Neural cell (in vitro differentiated cells): ENCODE measurements at regions not wholly inside any gene's neighbourhood (a gene's known extent, or its start where the extent isn't known, plus 50 kb on each side); places are given as distances from the start of the nearest gene placed in this dataset.

Experiments used
- H2AFZ ChIP-seq: fragments of 200-600, 300-800 bp; sonication (generic), shearing (Covaris generic); 2 replicates; pipeline ENCODE4 v1.6.0; 2014; ENCODE audit warnings: low read depth, mild to moderate bottlenecking, antibody characterized with exemption, low read length, moderate library complexity
- H3F3A ChIP-seq: fragments of 200-600 bp; shearing (Covaris generic); 2 replicates; pipeline ENCODE4 v1.6.1; 2016; ENCODE audit warnings: mild to moderate bottlenecking, moderate library complexity, mixed read lengths, antibody characterized with exemption, low read length; ENCODE audit not compliant: insufficient read depth, poor library complexity, severe bottlenecking
- H3K27ac ChIP-seq: fragments of 200-600, 300-800 bp; sonication (generic), shearing (Covaris generic); 2 replicates; pipeline ENCODE4 v1.5.1; 2014; ENCODE audit warnings: mild to moderate bottlenecking, low read length, moderate library complexity
- H3K27me3 ChIP-seq: fragments of 300-800, 200-600 bp; sonication (generic), shearing (Covaris generic); 2 replicates; pipeline ENCODE4 v1.6.0; 2014; ENCODE audit warnings: mild to moderate bottlenecking, low read depth, low read length, moderate library complexity; ENCODE audit not compliant: insufficient read depth
- H3K36me3 ChIP-seq: fragments of 300-800, 200-600 bp; sonication (generic), shearing (Covaris generic); 2 replicates; pipeline ENCODE4 v1.5.1; 2014; ENCODE audit warnings: mild to moderate bottlenecking, antibody characterized with exemption, low read length, moderate library complexity; ENCODE audit not compliant: insufficient read depth
- H3K4me2 ChIP-seq: fragments of 300-800, 200-600 bp; sonication (generic), shearing (Covaris generic); 2 replicates; pipeline ENCODE4 v1.6.0; 2014; ENCODE audit warnings: mild to moderate bottlenecking, low read length
- H3K4me3 ChIP-seq: fragments of 300-800, 200-600 bp; sonication (generic), shearing (Covaris generic); 2 replicates; pipeline ENCODE4 v1.5.1; 2014; ENCODE audit warnings: mild to moderate bottlenecking, low read length, moderate library complexity
- H3K79me2 ChIP-seq: fragments of 200-600 bp; shearing (Covaris generic); replicated peaks from 2 replicates; pipeline ENCODE4 v1.6.0; 2014; ENCODE audit warnings: mild to moderate bottlenecking, low read length, moderate library complexity; ENCODE audit not compliant: insufficient read depth
- H3K9ac ChIP-seq: fragments of 300-800, 200-600 bp; sonication (generic), shearing (Covaris generic); 2 replicates; pipeline ENCODE4 v1.6.1; 2016; ENCODE audit warnings: mild to moderate bottlenecking, low read length, mixed read lengths
- H3K9me2 ChIP-seq: fragments of 200-600 bp; shearing (Covaris generic); 2 replicates; pipeline ENCODE4 v1.6.1; 2016; ENCODE audit warnings: mild to moderate bottlenecking, low read length, mixed read lengths; ENCODE audit not compliant: insufficient read depth
- H3K9me3 ChIP-seq: fragments of 200-600, 300-800 bp; sonication (generic), shearing (Covaris generic); 2 replicates; pipeline ENCODE4 v1.6.1; 2016; ENCODE audit warnings: mild to moderate bottlenecking, mixed run types, low read length, moderate library complexity, mixed read lengths
- H4K20me1 ChIP-seq: fragments of 200-600 bp; shearing (Covaris generic); 2 replicates; pipeline ENCODE4 v1.6.1; 2016; ENCODE audit warnings: mild to moderate bottlenecking, mixed run types; ENCODE audit not compliant: insufficient read depth
- EP300 ChIP-seq: fragments of 450-650 bp; conservative IDR thresholded peaks from 2 replicates; pipeline ENCODE4 v1.6.1; 2014; ENCODE audit warnings: antibody characterized with exemption, mild to moderate bottlenecking, moderate library complexity; ENCODE audit not compliant: poor library complexity, severe bottlenecking
- EZH2 ChIP-seq: fragments of 200-600, 300-800 bp; shearing (Covaris generic), sonication (generic); IDR thresholded peaks from 2 replicates; pipeline ENCODE4 v1.6.1; 2014; ENCODE audit warnings: antibody characterized with exemption, low read length, borderline replicate concordance, mild to moderate bottlenecking; ENCODE audit not compliant: insufficient read depth, poor library complexity, severe bottlenecking
- MXI1 ChIP-seq: fragments of 450-650 bp; conservative IDR thresholded peaks from 2 replicates; pipeline ENCODE4 v1.6.1; 2014; ENCODE audit warnings: antibody characterized with exemption, mild to moderate bottlenecking; ENCODE audit not compliant: poor library complexity, severe bottlenecking
- POLR2AphosphoS5 ChIP-seq: IDR thresholded peaks from 2 replicates; pipeline ENCODE4 v1.6.1; 2012
- RAD21 ChIP-seq: fragments of 450-650 bp; conservative IDR thresholded peaks from 2 replicates; pipeline ENCODE4 v1.6.1; 2014; ENCODE audit warnings: antibody characterized with exemption, mild to moderate bottlenecking, moderate library complexity
- SMC3 ChIP-seq: fragments of 450-650 bp; conservative IDR thresholded peaks from 2 replicates; pipeline ENCODE4 v1.6.1; 2014; ENCODE audit warnings: antibody characterized with exemption, mild to moderate bottlenecking, moderate library complexity; ENCODE audit not compliant: poor library complexity
- TAF1 ChIP-seq: IDR thresholded peaks from 2 replicates; pipeline ENCODE4 v1.6.1; 2012; ENCODE audit warnings: low read depth
- TF ChIP-seq, protein P1 (sequence below): fragments of 450-650 bp; IDR thresholded peaks from 2 replicates; pipeline ENCODE4 v1.5.1; 2014; ENCODE audit warnings: antibody characterized with exemption, mild to moderate bottlenecking, moderate library complexity; ENCODE audit not compliant: poor library complexity, severe bottlenecking
- TF ChIP-seq, protein P2 (sequence below): IDR thresholded peaks from 2 replicates; pipeline ENCODE4 v1.6.1; 2012; ENCODE audit warnings: borderline replicate concordance

DNA sequence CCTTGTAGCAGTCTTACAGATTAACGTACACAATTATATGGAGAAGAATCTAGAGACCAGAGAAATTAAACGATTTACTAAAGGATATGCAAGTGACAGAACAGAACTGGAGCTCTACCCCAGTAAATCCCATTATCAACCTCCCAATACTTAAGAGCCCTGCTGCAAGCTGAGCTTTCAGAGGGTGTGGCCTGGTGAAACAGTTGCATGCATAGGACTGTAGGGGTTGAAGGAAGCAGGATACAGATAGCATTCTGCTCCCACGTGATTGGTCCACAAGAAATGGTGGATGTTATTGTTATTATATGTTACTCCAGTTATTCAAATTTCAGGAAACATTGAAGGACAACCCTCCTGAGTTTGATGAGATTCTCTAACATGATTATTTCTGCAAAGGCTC is 210.8 kb upstream of the THUMPD2 start:
- Histone ChIP-seq H3K27me3 (no peaks in the 10 kb centered on the region), H4K20me1 (no peaks in the 10 kb centered on the region), H3K9me2 (no peaks in the 10 kb centered on the region), H3K27ac (no peak overlapping the region), H3K79me2 (no peaks in the 10 kb centered on the region), H3K4me2 (no peak overlapping the region), H3K4me3 (no peak overlapping the region), H3K36me3 (no peaks in the 10 kb centered on the region), H3K9me3 (no peaks in the 10 kb centered on the region), H3F3A (no peaks in the 10 kb centered on the region), H2AFZ (no peak overlapping the region), H3K9ac (no peak overlapping the region)
- no peak for TF ChIP-seq RAD21
- TF ChIP-seq SMC3, result no peak
- TF ChIP-seq TAF1, result no peak
- TF ChIP-seq, protein P1, sequence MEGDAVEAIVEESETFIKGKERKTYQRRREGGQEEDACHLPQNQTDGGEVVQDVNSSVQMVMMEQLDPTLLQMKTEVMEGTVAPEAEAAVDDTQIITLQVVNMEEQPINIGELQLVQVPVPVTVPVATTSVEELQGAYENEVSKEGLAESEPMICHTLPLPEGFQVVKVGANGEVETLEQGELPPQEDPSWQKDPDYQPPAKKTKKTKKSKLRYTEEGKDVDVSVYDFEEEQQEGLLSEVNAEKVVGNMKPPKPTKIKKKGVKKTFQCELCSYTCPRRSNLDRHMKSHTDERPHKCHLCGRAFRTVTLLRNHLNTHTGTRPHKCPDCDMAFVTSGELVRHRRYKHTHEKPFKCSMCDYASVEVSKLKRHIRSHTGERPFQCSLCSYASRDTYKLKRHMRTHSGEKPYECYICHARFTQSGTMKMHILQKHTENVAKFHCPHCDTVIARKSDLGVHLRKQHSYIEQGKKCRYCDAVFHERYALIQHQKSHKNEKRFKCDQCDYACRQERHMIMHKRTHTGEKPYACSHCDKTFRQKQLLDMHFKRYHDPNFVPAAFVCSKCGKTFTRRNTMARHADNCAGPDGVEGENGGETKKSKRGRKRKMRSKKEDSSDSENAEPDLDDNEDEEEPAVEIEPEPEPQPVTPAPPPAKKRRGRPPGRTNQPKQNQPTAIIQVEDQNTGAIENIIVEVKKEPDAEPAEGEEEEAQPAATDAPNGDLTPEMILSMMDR, result no peak
- TF ChIP-seq EZH2, result no peak
- TF ChIP-seq MXI1, result no peak
- no peak for TF ChIP-seq EP300

GRCh38 chr2:39981883-39982311 is 202.8 kb upstream of the THUMPD2 start:
- no peaks in the 10 kb centered on the region for H3K9me3 ChIP-seq
- no peaks in the 10 kb centered on the region for H3K9me2 ChIP-seq
- no peak overlapping the region for H3K27ac ChIP-seq
- no peaks in the 10 kb centered on the region for H3K27me3 ChIP-seq
- no peaks in the 10 kb centered on the region for H3K36me3 ChIP-seq
- no peaks in the 10 kb centered on the region for H4K20me1 ChIP-seq
- no peaks in the 10 kb centered on the region for H3F3A ChIP-seq
- H3K4me2 ChIP-seq, result no peak overlapping the region
- TF ChIP-seq, protein P2, sequence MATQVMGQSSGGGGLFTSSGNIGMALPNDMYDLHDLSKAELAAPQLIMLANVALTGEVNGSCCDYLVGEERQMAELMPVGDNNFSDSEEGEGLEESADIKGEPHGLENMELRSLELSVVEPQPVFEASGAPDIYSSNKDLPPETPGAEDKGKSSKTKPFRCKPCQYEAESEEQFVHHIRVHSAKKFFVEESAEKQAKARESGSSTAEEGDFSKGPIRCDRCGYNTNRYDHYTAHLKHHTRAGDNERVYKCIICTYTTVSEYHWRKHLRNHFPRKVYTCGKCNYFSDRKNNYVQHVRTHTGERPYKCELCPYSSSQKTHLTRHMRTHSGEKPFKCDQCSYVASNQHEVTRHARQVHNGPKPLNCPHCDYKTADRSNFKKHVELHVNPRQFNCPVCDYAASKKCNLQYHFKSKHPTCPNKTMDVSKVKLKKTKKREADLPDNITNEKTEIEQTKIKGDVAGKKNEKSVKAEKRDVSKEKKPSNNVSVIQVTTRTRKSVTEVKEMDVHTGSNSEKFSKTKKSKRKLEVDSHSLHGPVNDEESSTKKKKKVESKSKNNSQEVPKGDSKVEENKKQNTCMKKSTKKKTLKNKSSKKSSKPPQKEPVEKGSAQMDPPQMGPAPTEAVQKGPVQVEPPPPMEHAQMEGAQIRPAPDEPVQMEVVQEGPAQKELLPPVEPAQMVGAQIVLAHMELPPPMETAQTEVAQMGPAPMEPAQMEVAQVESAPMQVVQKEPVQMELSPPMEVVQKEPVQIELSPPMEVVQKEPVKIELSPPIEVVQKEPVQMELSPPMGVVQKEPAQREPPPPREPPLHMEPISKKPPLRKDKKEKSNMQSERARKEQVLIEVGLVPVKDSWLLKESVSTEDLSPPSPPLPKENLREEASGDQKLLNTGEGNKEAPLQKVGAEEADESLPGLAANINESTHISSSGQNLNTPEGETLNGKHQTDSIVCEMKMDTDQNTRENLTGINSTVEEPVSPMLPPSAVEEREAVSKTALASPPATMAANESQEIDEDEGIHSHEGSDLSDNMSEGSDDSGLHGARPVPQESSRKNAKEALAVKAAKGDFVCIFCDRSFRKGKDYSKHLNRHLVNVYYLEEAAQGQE, result no peak
- TF ChIP-seq POLR2AphosphoS5 (no peak), MXI1 (no peak), TAF1 (no peak), SMC3 (no peak), EP300 (no peak), RAD21 (no peak), EZH2 (no peak)
- TF ChIP-seq, protein P1, result no peak
- H3K9ac ChIP-seq, result no peak overlapping the region
- no peak overlapping the region for H2AFZ ChIP-seq
- no peaks in the 10 kb centered on the region for H3K79me2 ChIP-seq
- H3K4me3 ChIP-seq, result no peak overlapping the region
